Endothelial cell of umbilical vein (primary cell): ENCODE measurements at regions not wholly inside any gene's neighbourhood (a gene's known extent, or its start where the extent isn't known, plus 50 kb on each side); places are given as distances from the start of the nearest gene placed in this dataset.

Source experiments
- BruUV-seq: library from RNA; stranded (reverse); fragments of 400-500 nt; replicated peaks from 2 replicates; lab custom pipeline; 2021; lab: Mats Ljungman, UMichigan
- CTCF ChIA-PET: fragments of 300-600, 350-600 bp; sonication (Branson Sonifier 250); formaldehyde crosslinking; loops from one replicate; lab custom pipeline; 2021; ENCODE audit warnings: antibody characterized with exemption, inconsistent platforms; lab: Charles Lee
- POLR2A ChIA-PET: fragments of 300-600, 350-600 bp; sonication (Branson Sonifier 250); formaldehyde crosslinking; loops from one replicate; lab custom pipeline; 2021; ENCODE audit warnings: antibody characterized with exemption, inconsistent platforms; lab: Charles Lee
- DNase-seq: peaks from one replicate; pipeline ENCODE4 v3.0.0-alpha.2; 2011; ENCODE audit warnings: low read depth, low spot score
- FAIRE-seq: peaks from 2 replicates; lab custom pipeline; 2011; peaks lifted over from hg19 to GRCh38; lab: Jason Lieb, UNC
- H2AFZ ChIP-seq: 2 replicates; pipeline ENCODE4 v1.6.0; 2012; ENCODE audit warnings: low read depth, low read length, control low read depth, inconsistent platforms
- H3K27ac ChIP-seq: 2 replicates; pipeline ENCODE4 v1.5.1; 2011; ENCODE audit warnings: low read depth, mild to moderate bottlenecking, control low read depth, low read length, moderate library complexity; ENCODE audit not compliant: insufficient read depth
- H3K27me3 ChIP-seq, 2 experiments: 2 replicates each; pipeline versions ENCODE4 v1.6.0 to v1.6.1; 2011; ENCODE audit warnings: low read length in 2 of 2, mixed read lengths in 1 of 2; ENCODE audit not compliant: control insufficient read depth in 2 of 2, insufficient read depth in 2 of 2
- H3K36me3 ChIP-seq, 2 experiments: 2 replicates in 1 of 2; 3 replicates in 1 of 2; pipeline ENCODE4 v1.5.1; 2011; ENCODE audit warnings: low read length in 2 of 2, mild to moderate bottlenecking in 1 of 2, moderate library complexity in 1 of 2; ENCODE audit not compliant: control insufficient read depth in 2 of 2, insufficient read depth in 2 of 2; ENCODE audit errors: extremely low read depth in 1 of 2
- H3K4me1 ChIP-seq: 3 replicates; pipeline ENCODE4 v1.5.1; 2011; ENCODE audit warnings: mild to moderate bottlenecking, low read length; ENCODE audit not compliant: control insufficient read depth, insufficient read depth; ENCODE audit errors: extremely low read depth
- H3K4me2 ChIP-seq: 2 replicates; pipeline ENCODE4 v1.6.1; 2011; ENCODE audit warnings: low read length, control low read depth, mixed read lengths; ENCODE audit not compliant: insufficient read depth
- H3K4me3 ChIP-seq, 3 experiments: fragments of 200-600 bp in 1 of 3; sonication (generic), shearing (Covaris generic) in 1 of 3; replicated peaks in 1 of 3; 2 replicates each; pipeline ENCODE4 v1.5.1; 2011 to 2016; ENCODE audit warnings: control low read depth in 3 of 3, low read length in 3 of 3, mild to moderate bottlenecking in 2 of 3, inconsistent platforms in 1 of 3, low read depth in 1 of 3, moderate library complexity in 1 of 3; ENCODE audit not compliant: insufficient read depth in 1 of 3
- H3K79me2 ChIP-seq: 2 replicates; pipeline ENCODE4 v1.6.0; 2012; ENCODE audit warnings: low read length, inconsistent platforms; ENCODE audit not compliant: control insufficient read depth, insufficient read depth
- H3K9ac ChIP-seq: replicated peaks from 2 replicates; pipeline ENCODE3; 2011; ENCODE audit warnings: low read length, control low read depth; ENCODE audit not compliant: insufficient read depth; ENCODE audit errors: extremely low read depth
- H3K9me1 ChIP-seq: replicated peaks from 3 replicates; pipeline ENCODE4 v1.6.0; 2011; ENCODE audit warnings: mild to moderate bottlenecking, low read length; ENCODE audit not compliant: control insufficient read depth, insufficient read depth; ENCODE audit errors: extremely low read depth
- H3K9me3 ChIP-seq: replicated peaks from 2 replicates; pipeline ENCODE4 v1.5.1; 2012; ENCODE audit warnings: low read length, inconsistent platforms; ENCODE audit not compliant: control insufficient read depth, insufficient read depth
- H4K20me1 ChIP-seq: replicated peaks from 2 replicates; pipeline ENCODE3; 2011; ENCODE audit warnings: mild to moderate bottlenecking, low read length; ENCODE audit not compliant: control insufficient read depth, insufficient read depth; ENCODE audit errors: extremely low read depth
- EZH2 ChIP-seq: IDR thresholded peaks from 2 replicates; pipeline ENCODE4 v1.6.1; 2012; ENCODE audit warnings: borderline replicate concordance, low read depth, mild to moderate bottlenecking, moderate library complexity, low read length, inconsistent platforms; ENCODE audit not compliant: severe bottlenecking
- FOS ChIP-seq: IDR thresholded peaks from 2 replicates; pipeline ENCODE4 v1.6.1; 2011; ENCODE audit warnings: mild to moderate bottlenecking, low read length, moderate library complexity, borderline replicate concordance; ENCODE audit not compliant: insufficient read depth
- GATA2 ChIP-seq: IDR thresholded peaks from 2 replicates; pipeline ENCODE4 v1.7.0; 2011; ENCODE audit warnings: low read depth, mild to moderate bottlenecking, moderate library complexity, mixed read lengths, low read length; ENCODE audit not compliant: insufficient read length, insufficient read depth
- JUN ChIP-seq: IDR thresholded peaks from 2 replicates; pipeline ENCODE4 v1.6.1; 2011; ENCODE audit warnings: borderline replicate concordance, low read depth; ENCODE audit not compliant: insufficient read length, insufficient read depth
- MAX ChIP-seq: IDR thresholded peaks from 2 replicates; pipeline ENCODE4 v1.6.1; 2011; ENCODE audit not compliant: insufficient read depth, insufficient read length
- MYC ChIP-seq: IDR thresholded peaks from one replicate; pipeline ENCODE4 v1.6.1; 2011; ENCODE audit warnings: mild to moderate bottlenecking, low read depth, low read length
- POLR2A ChIP-seq: IDR thresholded peaks from 2 replicates; pipeline ENCODE4 v1.6.1; 2012; ENCODE audit warnings: low read depth, mild to moderate bottlenecking, control low read depth, low read length
- POLR2AphosphoS5 ChIP-seq: IDR thresholded peaks from 2 replicates; pipeline ENCODE4 v1.6.1; 2012; ENCODE audit warnings: low read depth, mild to moderate bottlenecking, control low read depth, low read length, moderate library complexity; ENCODE audit not compliant: insufficient read depth
- dilution Hi-C: fragments of 300-500 bp; cut with MboI; formaldehyde crosslinking; loops from one replicate; pipeline ENCODE4 v1.15.0; 2019; ENCODE audit warnings: low sequenced_read_pairs; ENCODE audit not compliant: extremely low pct_ligation_motif_present
- intact Hi-C: fragments of 100-400 bp; cut with micrococcal nuclease; formaldehyde crosslinking; loops from one replicate; pipeline ENCODE4 v1.10.0; 2022
- TF ChIP-seq, protein P1 (sequence below), 2 donors: IDR thresholded peaks; 1 replicate in 1 of 2; 2 replicates in 1 of 2; pipeline ENCODE4 v1.5.1; 2011; ENCODE audit warnings: low read length in 2 of 2, mild to moderate bottlenecking in 2 of 2, moderate library complexity in 2 of 2, control low read depth in 1 of 2, inconsistent platforms in 1 of 2, low read depth in 1 of 2; ENCODE audit not compliant: insufficient read depth in 1 of 2; ENCODE audit errors: extremely low read depth in 1 of 2

DNA sequence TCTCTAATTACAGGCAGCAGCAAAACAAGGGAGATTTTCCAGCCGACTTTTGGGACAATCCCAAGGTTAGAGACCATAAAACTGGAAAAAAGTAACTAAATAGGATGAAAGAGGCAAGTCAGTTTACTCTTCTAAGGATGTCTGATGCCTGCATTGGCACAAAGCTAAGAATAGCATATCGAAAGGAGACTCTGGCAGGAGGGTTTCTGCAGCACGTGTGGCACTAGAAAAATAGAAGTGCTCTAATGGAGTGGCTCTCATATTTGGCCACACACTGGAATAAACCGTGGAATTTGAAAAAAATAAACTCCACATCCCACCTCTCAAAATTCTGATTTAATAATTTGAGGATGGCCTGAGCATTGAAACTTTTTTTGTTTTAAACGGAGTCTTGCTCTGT lies 77.2 kb upstream of the ARSJ start:
- H3K4me1 ChIP-seq = no peaks in the 10 kb centered on the region
- no peaks in the 10 kb centered on the region for H3K9me1 ChIP-seq
- FAIRE-seq = no peak
- no peaks in the 10 kb centered on the region for H4K20me1 ChIP-seq
- no peak overlapping the region for H3K4me3 ChIP-seq
- ChIA-PET POLR2A (no interaction called here), CTCF (no interaction called here)
- dilution Hi-C loops (no loop called here), intact Hi-C loops (no loop called here)
- no peaks in the 10 kb centered on the region for H3K36me3 ChIP-seq
- H3K9ac ChIP-seq = no peak overlapping the region
- no peaks in the 10 kb centered on the region for H3K79me2 ChIP-seq
- BruUV-seq = no TSS peak
- no peaks in the 10 kb centered on the region for H3K9me3 ChIP-seq
- TF ChIP-seq GATA2 (no peak), POLR2A (no peak), JUN (no peak), MYC (no peak), FOS (no peak)
- TF ChIP-seq, protein P1, sequence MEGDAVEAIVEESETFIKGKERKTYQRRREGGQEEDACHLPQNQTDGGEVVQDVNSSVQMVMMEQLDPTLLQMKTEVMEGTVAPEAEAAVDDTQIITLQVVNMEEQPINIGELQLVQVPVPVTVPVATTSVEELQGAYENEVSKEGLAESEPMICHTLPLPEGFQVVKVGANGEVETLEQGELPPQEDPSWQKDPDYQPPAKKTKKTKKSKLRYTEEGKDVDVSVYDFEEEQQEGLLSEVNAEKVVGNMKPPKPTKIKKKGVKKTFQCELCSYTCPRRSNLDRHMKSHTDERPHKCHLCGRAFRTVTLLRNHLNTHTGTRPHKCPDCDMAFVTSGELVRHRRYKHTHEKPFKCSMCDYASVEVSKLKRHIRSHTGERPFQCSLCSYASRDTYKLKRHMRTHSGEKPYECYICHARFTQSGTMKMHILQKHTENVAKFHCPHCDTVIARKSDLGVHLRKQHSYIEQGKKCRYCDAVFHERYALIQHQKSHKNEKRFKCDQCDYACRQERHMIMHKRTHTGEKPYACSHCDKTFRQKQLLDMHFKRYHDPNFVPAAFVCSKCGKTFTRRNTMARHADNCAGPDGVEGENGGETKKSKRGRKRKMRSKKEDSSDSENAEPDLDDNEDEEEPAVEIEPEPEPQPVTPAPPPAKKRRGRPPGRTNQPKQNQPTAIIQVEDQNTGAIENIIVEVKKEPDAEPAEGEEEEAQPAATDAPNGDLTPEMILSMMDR (IDR thresholded peaks at IDR 0.05; ENCODE audit: extremely low read depth in 1 of 2, insufficient read depth in 1 of 2, low read depth in 1 of 2, low read length in 2 of 2) = no peak
- no peak for DNase-seq
- H3K27me3 ChIP-seq = no peaks in the 10 kb centered on the region
- no peak overlapping the region for H3K4me2 ChIP-seq
- no peak overlapping the region for H2AFZ ChIP-seq
- no peak overlapping the region for H3K27ac ChIP-seq

- DNase-seq = no peak
- Histone ChIP-seq H3K9ac (no peak overlapping the region), H4K20me1 (no peaks in the 10 kb centered on the region), H3K4me2 (no peak overlapping the region), H2AFZ (no peak overlapping the region), H3K4me1 (no peaks in the 10 kb centered on the region), H3K27me3 (no peaks in the 10 kb centered on the region), H3K4me3 (no peak overlapping the region), H3K79me2 (no peaks in the 10 kb centered on the region), H3K27ac (no peak overlapping the region), H3K9me3 (no peaks in the 10 kb centered on the region), H3K9me1 (no peaks in the 10 kb centered on the region), H3K36me3 (no peaks in the 10 kb centered on the region)
- ChIA-PET CTCF (no interaction called here), POLR2A (no interaction called here)
- dilution Hi-C loops = no loop called here
- no peak for TF ChIP-seq FOS
- TF ChIP-seq JUN = no peak
- TF ChIP-seq, protein P1 (IDR thresholded peaks at IDR 0.05; ENCODE audit: extremely low read depth in 1 of 2, insufficient read depth in 1 of 2, low read depth in 1 of 2, low read length in 2 of 2) = no peak
- no peak for TF ChIP-seq POLR2AphosphoS5
- TF ChIP-seq MYC = no peak
- no peak for TF ChIP-seq EZH2
- no peak for TF ChIP-seq MAX
- no peak for TF ChIP-seq POLR2A
- no peak for TF ChIP-seq GATA2
- intact Hi-C loops = no loop called here
- no peak for FAIRE-seq
- no TSS peak for BruUV-seq
These were observed 78.3 kb upstream of the ARSJ start for GRCh38 chr4:114057746-114058145.
